Peyer's patch (tissue), 4 donors: ENCODE measurements at regions not wholly inside any gene's neighbourhood (a gene's known extent, or its start where the extent isn't known, plus 50 kb on each side); places are given as distances from the start of the nearest gene placed in this dataset.

Experiments
- CTCF ChIP-seq, 6 experiments: fragments of 450-650 bp in 4 of 6; fragments of 200-600 bp in 2 of 6; sonication (generic) in 1 of 6; IDR thresholded peaks; one replicate each; pipeline ENCODE4 v1.5.1; 2017 to 2019; ENCODE audit warnings: antibody characterized with exemption in 6 of 6, mild to moderate bottlenecking in 3 of 6, moderate library complexity in 1 of 6
- POLR2A ChIP-seq, 2 donors: fragments of 450-650 bp; IDR thresholded peaks; one replicate each; pipeline ENCODE4 v1.5.1; 2017; ENCODE audit warnings: antibody characterized with exemption in 2 of 2, mild to moderate bottlenecking in 2 of 2, moderate library complexity in 2 of 2

- TF ChIP-seq CTCF (IDR thresholded peaks at IDR 0.05) (no peak), POLR2A (IDR thresholded peaks at IDR 0.05) (no peak)
Measured at GRCh38 chr1:90273241-90273774, 278.4 kb downstream of the ZNF326 start.
